HFF-Myc (cell line): ENCODE measurements at regions not wholly inside any gene's neighbourhood (a gene's known extent, or its start where the extent isn't known, plus 50 kb on each side); places are given as distances from the start of the nearest gene placed in this dataset.

Experiments used
- DNase-seq: peaks from one replicate; pipeline ENCODE4 v3.0.0-alpha.2; 2011; ENCODE audit warnings: low read depth; ENCODE audit errors: extremely low read depth
- H3K4me3 ChIP-seq: replicated peaks from 2 replicates; pipeline ENCODE4 v1.5.1; 2011; ENCODE audit warnings: low read depth, mild to moderate bottlenecking, control low read depth, low read length
- TF ChIP-seq, protein P1 (sequence below): IDR thresholded peaks from 2 replicates; pipeline ENCODE4 v1.5.1; 2012; ENCODE audit warnings: mild to moderate bottlenecking, low read depth, low read length, control low read depth; ENCODE audit errors: missing control alignments

DNA sequence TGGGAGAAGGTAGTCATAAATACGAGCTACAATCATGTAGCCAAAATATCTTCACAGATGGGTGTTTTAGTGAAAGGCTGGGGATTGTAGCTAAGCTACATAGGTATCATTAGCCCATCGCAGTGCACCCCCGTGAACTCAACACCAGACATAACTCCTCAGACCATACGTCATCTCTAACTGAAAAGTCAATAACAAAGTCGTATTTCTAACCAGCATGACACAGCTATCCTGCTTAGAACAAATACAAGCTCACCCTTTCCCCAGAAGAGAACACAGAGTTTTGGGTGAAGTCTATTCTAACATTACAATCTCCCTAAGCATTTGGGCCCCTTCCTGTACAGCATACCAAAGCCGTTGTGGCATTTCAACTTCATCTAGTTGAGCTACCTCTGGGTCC, 636.6 kb upstream of the DPP6 start:
- TF ChIP-seq, protein P1, sequence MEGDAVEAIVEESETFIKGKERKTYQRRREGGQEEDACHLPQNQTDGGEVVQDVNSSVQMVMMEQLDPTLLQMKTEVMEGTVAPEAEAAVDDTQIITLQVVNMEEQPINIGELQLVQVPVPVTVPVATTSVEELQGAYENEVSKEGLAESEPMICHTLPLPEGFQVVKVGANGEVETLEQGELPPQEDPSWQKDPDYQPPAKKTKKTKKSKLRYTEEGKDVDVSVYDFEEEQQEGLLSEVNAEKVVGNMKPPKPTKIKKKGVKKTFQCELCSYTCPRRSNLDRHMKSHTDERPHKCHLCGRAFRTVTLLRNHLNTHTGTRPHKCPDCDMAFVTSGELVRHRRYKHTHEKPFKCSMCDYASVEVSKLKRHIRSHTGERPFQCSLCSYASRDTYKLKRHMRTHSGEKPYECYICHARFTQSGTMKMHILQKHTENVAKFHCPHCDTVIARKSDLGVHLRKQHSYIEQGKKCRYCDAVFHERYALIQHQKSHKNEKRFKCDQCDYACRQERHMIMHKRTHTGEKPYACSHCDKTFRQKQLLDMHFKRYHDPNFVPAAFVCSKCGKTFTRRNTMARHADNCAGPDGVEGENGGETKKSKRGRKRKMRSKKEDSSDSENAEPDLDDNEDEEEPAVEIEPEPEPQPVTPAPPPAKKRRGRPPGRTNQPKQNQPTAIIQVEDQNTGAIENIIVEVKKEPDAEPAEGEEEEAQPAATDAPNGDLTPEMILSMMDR, result no peak
- DNase-seq, result no peak
- H3K4me3 ChIP-seq, result no peak overlapping the region

DNA sequence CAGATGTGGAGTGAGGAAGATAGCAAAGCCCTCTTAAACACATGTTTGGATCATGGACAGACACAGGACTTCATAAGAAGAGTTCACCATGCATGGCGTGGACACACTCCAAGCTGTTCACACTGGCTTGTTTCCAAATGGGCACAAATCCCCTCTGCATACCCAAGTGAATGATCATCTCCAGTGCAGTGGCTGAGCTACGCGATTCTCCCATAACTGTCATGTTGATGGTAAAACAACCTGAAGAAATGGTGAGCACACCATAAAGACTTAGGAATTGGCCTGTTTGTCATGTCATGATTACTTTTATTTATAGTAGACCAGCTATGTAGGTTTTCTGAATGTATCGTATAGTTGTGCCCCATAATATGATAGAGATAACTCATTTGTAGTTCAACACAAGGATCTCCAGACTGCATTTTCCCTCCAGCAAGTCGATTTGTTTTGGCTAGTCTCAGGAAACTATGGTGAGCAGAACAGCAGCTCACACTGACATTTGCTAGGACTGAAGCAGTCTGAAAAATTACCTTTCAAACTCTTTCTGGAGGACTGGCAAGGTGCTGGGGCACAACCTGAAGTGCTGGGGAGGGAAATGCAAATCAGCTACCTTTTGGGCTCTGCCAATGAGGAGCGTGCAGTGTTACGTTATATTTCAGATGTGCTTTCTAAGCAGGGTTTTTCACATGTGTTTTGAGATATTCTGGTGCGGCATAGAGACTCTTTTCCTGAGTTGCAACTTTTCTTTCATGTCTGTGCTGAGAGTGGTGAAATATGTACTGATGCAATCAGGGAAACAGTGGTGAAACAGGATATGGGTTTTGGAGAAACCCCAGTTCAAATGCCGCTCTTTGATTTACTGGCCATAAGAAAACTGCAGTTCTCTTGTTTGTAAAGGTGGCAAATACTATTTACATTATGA, 629.6 kb upstream of the DPP6 start:
- TF ChIP-seq, protein P1, result no peak
- no peak for DNase-seq
- no peak overlapping the region for H3K4me3 ChIP-seq

- H3K4me3 ChIP-seq, result no peak overlapping the region
- TF ChIP-seq, protein P1, result no peak
- no peak for DNase-seq
Observed at GRCh38 chr7:153423210-153423590, 629.0 kb upstream of the DPP6 start.

DNA sequence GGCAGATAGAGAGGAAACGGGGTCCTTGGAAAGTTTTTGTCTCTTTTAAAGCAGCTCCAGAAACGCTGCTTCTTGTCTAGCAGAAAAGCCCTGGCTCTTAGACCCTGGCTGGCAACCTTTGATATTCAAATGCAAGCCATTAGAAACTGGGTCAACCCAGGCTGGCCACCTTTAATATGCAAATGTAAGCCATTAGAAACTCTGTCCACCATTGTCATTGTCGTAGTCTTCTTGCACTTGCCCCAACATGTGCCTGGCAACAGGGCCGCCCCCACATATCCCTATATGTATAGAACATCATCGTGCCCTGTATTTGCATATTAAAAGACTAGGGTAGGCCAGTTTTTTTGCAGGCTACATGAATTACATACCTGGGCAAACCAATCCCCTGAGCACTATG, 621.3 kb upstream of the DPP6 start:
- DNase-seq, result no peak
- H3K4me3 ChIP-seq, result no peak overlapping the region
- TF ChIP-seq, protein P1, result no peak

DNA sequence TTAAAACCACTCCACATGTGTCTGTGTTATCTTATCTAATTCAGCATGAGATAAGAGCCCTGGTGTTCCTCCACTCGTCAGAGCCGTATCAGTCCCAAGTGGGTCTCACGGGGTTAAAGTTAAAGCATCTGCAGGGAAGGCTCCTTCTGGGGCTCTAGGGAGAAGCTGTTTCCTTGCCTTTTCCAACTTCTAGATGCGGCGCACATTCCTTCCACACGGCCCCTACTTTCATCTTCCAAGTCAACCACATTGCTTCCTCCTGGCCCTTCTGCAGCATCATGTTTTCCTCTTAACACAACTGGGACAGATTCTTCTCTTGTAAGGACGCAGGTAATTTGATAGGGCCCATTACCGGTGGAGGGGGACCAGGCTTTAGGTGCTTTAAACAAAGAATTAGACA, 620.1 kb upstream of the DPP6 start:
- TF ChIP-seq, protein P1, result no peak
- no peak overlapping the region for H3K4me3 ChIP-seq
- DNase-seq, result no peak

- no peak for DNase-seq
- TF ChIP-seq, protein P1, result no peak
- H3K4me3 ChIP-seq, result no peak overlapping the region
Observed at GRCh38 chr7:153433223-153433622, 619.0 kb upstream of the DPP6 start.
